RWPE1 (cell line): ENCODE measurements at regions not wholly inside any gene's neighbourhood (a gene's known extent, or its start where the extent isn't known, plus 50 kb on each side); places are given as distances from the start of the nearest gene placed in this dataset.
A peak's percentile ranks its signal among the peaks of the same experiment; 100 is the strongest.

ENCODE experiments used
- CTCF ChIA-PET: fragments of 350-600 bp; sonication (Branson Sonifier 250); formaldehyde crosslinking; extraction: SDS; loops from one replicate; lab custom pipeline; 2021; lab: Yijun Ruan, JAX
- POLR2A ChIA-PET: fragments of 400-600 bp; formaldehyde crosslinking; extraction: SDS; loops from one replicate; lab custom pipeline; 2020; ENCODE audit warnings: antibody characterized with exemption; ENCODE audit not compliant: low non-redundant PET; lab: Yijun Ruan, JAX
- DNase-seq: peaks from one replicate; pipeline ENCODE4 v3.0.0; 2012; ENCODE audit warnings: low spot score
- H3K27ac ChIP-seq: fragments of 450-650 bp; 2 replicates; pipeline ENCODE4 v1.5.1; 2017
- CTCF ChIP-seq: fragments of 450-650 bp; conservative IDR thresholded peaks from 2 replicates; pipeline ENCODE4 v1.5.1; 2017; ENCODE audit warnings: low read depth, mild to moderate bottlenecking

GRCh38 chr1:221344693-221345092 is 397.2 kb downstream of the DUSP10 start:
- no peak for TF ChIP-seq CTCF
- CTCF ChIA-PET, result interaction anchor here (0.6 kb wide), 2 partner anchors 511 to 1942 kb away, joined by 3 to 4 read pairs; no protein-coding TSS in a partner anchor
- DNase-seq, result peak; percentile 35
- no peak overlapping the region for H3K27ac ChIP-seq
- POLR2A ChIA-PET, result no interaction called here

- ChIA-PET CTCF (no interaction called here), POLR2A (no interaction called here)
- TF ChIP-seq CTCF, result no peak
- DNase-seq, result no peak
- no peak overlapping the region for H3K27ac ChIP-seq
Measured at GRCh38 chr1:221347706-221348105, 394.2 kb downstream of the DUSP10 start.

- ChIA-PET CTCF (no interaction called here), POLR2A (no interaction called here)
- H3K27ac ChIP-seq, result no peak overlapping the region
- TF ChIP-seq CTCF, result no peak
- DNase-seq, result no peak
Measured at GRCh38 chr1:221350091-221350490, 391.8 kb downstream of the DUSP10 start.

GRCh38 chr1:221356693-221357092 is 385.2 kb downstream of the DUSP10 start:
- CTCF ChIA-PET, result no interaction called here
- no peak for DNase-seq
- TF ChIP-seq CTCF, result no peak; the same call in 1 of the 2 replicates
- POLR2A ChIA-PET, result no interaction called here
- H3K27ac ChIP-seq, result no peak overlapping the region

- no peak overlapping the region for H3K27ac ChIP-seq
- ChIA-PET POLR2A (no interaction called here), CTCF (interaction anchor here (1.6 kb wide), 1 partner anchor 72 kb away, joined by 5 read pairs; no protein-coding TSS in a partner anchor)
- DNase-seq, result no peak
- no peak for TF ChIP-seq CTCF
Measured at GRCh38 chr1:221363039-221363438, 378.9 kb downstream of the DUSP10 start.

- ChIA-PET CTCF (no interaction called here), POLR2A (no interaction called here)
- no peak overlapping the region for H3K27ac ChIP-seq
- no peak for TF ChIP-seq CTCF
- DNase-seq, result no peak
Measured at GRCh38 chr1:221366495-221367110, 375.3 kb downstream of the DUSP10 start.
